Ectodermal cell (in vitro differentiated cells): ENCODE measurements at regions not wholly inside any gene's neighbourhood (a gene's known extent, or its start where the extent isn't known, plus 50 kb on each side); places are given as distances from the start of the nearest gene placed in this dataset.

Experiments
- H3K27ac ChIP-seq: 2 replicates; pipeline ENCODE4 v1.7.0; 2013; ENCODE audit warnings: mild to moderate bottlenecking, low read depth, low read length; ENCODE audit not compliant: insufficient read depth, poor library complexity, severe bottlenecking
- H3K27me3 ChIP-seq: 2 replicates; pipeline ENCODE4 v1.7.0; 2013; ENCODE audit warnings: mild to moderate bottlenecking, low read length; ENCODE audit not compliant: insufficient read depth, control insufficient read depth, poor library complexity, severe bottlenecking
- H3K36me3 ChIP-seq: one replicate; pipeline ENCODE4 v1.7.0; 2013; ENCODE audit warnings: low read length; ENCODE audit not compliant: control insufficient read depth, insufficient read depth
- H3K4me1 ChIP-seq: one replicate; pipeline ENCODE4 v1.7.0; 2013; ENCODE audit warnings: low read length; ENCODE audit not compliant: control insufficient read depth, insufficient read depth
- H3K4me3 ChIP-seq: 2 replicates; pipeline ENCODE4 v1.7.0; 2013; ENCODE audit warnings: low read depth, low read length, control low read depth; ENCODE audit not compliant: insufficient read depth
- H3K9me3 ChIP-seq: 2 replicates; pipeline ENCODE4 v1.7.0; 2013; ENCODE audit warnings: mild to moderate bottlenecking, low read length, moderate library complexity; ENCODE audit not compliant: control insufficient read depth
- WGBS, 2 experiments: methylation state at CpG; one replicate each; pipeline ENCODE4 v1.1.7; 2013; ENCODE audit warnings: missing lambda C conversion rate in 2 of 2; 5-methylcytosine and 5-hydroxymethylcytosine counted together

DNA sequence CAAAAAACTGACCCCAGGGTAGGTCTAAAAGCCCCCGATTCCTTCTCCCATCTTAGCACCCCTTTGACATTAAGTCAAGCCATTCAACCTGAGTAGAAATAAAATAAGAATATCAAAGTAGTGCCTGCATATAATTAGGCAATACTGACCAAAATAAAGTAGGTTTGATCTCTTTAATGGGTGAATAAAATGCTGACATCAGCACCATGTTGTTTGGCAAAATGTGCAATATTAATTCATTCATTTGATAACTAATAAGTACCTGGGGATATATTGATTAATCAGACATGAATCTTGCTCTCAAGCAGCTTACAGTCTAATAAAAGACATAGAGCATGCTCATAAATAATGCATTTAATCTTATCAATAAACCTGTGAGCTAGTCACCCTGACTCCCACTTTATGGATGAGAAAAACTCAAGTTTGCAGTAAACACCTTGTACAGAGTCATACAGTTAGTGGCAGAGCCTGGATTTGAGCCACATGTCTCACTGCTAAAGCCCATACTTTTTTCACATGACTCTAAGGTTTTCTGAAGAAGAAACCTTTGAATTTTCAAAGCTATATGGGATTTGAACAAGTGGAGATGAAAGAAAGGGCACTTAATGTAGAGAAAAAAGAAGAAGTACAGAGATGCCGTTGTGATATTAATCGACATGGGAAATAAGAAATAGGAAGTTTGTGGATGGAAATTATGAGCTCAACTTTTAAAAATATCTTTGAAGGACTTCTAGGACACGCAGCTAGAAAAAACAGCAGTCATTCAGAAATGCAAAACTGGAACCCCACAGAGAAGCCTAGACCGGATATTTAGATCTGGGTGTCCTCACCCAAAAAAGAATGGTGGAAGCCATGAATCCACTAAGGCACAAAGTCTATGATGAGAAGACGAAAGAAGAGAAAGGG is 183.9 kb downstream of the TOMM20 start:
- H3K4me1 ChIP-seq, result no peaks in the 10 kb centered on the region
- 92 to 95% methylated on average over 6 of the region's 6 CpGs for WGBS, 2 experiments

DNA sequence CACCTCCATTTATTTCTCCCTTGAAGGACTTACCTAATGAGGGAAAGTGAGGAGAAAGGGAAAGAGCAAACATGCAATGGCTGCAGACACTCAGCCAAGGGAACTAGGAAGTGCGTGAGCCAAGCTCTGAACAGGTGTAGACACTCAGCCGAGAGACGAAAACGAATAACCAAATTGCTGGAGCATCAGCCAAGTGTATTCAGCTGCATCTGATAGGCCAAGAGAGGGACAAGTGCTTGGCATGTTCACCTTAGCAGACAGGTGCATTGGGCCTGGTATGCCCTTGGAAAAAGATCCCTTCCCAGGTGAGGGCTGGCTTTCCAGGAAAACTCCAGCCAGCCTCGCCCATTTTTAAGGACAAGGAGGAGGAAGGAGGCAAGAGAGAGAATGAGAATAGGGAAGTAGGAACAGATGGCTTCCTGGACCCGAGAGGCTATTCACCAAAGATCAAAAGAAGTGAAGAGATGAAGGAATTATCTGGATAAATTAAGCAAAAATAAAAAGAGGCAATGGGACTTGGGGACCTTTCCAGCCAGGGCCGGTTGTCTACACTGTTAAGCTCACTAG is 184.7 kb downstream of the TOMM20 start:
- Histone ChIP-seq H3K4me3 (no peak overlapping the region), H3K9me3 (no peaks in the 10 kb centered on the region), H3K27ac (no peak overlapping the region), H3K36me3 (no peaks in the 10 kb centered on the region), H3K27me3 (no peaks in the 10 kb centered on the region), H3K4me1 (no peaks in the 10 kb centered on the region)
- 81 to 82% methylated on average over 7 of the region's 7 CpGs for WGBS, 2 experiments

More for the DNA sequence above, 183.9 kb downstream of the TOMM20 start:
- no peaks in the 10 kb centered on the region for H3K9me3 ChIP-seq
- no peak overlapping the region for H3K4me3 ChIP-seq
- H3K27me3 ChIP-seq, result no peaks in the 10 kb centered on the region
- H3K27ac ChIP-seq, result no peak overlapping the region
- H3K36me3 ChIP-seq, result no peaks in the 10 kb centered on the region

DNA sequence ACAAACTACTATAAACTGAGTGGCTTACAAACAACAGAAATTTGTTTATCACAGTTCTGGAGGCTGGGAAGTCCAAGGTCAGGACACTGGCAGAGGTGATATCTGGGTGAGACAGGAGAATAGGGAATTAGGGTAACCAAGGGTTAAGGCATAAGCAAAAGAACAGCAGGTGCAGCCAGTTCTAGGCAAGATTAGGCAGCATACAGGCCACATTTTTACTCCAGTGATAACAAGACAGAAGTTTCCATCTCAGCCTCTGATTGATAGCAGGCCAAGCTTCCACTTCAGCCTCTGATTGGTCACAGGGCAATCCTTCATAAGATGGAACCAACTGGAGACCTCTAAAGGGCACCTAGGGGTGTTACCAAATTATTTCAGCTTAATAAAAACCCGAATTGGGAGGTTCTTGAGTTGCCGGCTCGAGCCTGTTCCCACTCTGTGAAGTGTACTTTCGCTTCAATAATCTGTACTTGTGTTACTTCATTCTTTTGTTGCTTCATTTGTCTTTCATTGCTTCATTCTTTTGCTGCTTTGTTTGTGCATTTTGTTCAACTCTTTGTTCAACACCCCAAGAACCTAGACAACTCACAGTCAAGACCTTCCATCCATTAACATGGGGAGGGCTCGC is 185.6 kb downstream of the TOMM20 start:
- 95 to 98% methylated on average over 5 of the region's 5 CpGs for WGBS, 2 experiments

GRCh38 chr1:234942012-234942332 is 186.7 kb downstream of the TOMM20 start:
- Histone ChIP-seq H3K4me3 (no peak overlapping the region), H3K27me3 (no peaks in the 10 kb centered on the region), H3K27ac (no peak overlapping the region), H3K36me3 (no peaks in the 10 kb centered on the region), H3K9me3 (no peaks in the 10 kb centered on the region), H3K4me1 (no peaks in the 10 kb centered on the region)
- WGBS, 2 experiments, result 96 to 97% methylated on average over 4 of the region's 4 CpGs

More for the DNA sequence above, 185.6 kb downstream of the TOMM20 start:
- no peak overlapping the region for H3K27ac ChIP-seq
- H3K4me3 ChIP-seq, result no peak overlapping the region
- H3K27me3 ChIP-seq, result no peaks in the 10 kb centered on the region
- H3K4me1 ChIP-seq, result no peaks in the 10 kb centered on the region
- no peaks in the 10 kb centered on the region for H3K36me3 ChIP-seq
- no peaks in the 10 kb centered on the region for H3K9me3 ChIP-seq

- Histone ChIP-seq H3K9me3 (no peaks in the 10 kb centered on the region), H3K4me1 (no peaks in the 10 kb centered on the region), H3K4me3 (no peak overlapping the region), H3K27ac (no peak overlapping the region), H3K36me3 (no peaks in the 10 kb centered on the region), H3K27me3 (no peaks in the 10 kb centered on the region)
- 92 to 94% methylated on average over 3 of the region's 3 CpGs for WGBS, 2 experiments
Observed at GRCh38 chr1:234941321-234942011, 187.2 kb downstream of the TOMM20 start.

GRCh38 chr1:234940841-234941240 is 187.8 kb downstream of the TOMM20 start:
- H3K4me3 ChIP-seq, result no peak overlapping the region
- no peaks in the 10 kb centered on the region for H3K36me3 ChIP-seq
- H3K27ac ChIP-seq, result no peak overlapping the region
- no peaks in the 10 kb centered on the region for H3K4me1 ChIP-seq
- 93 to 95% methylated on average over 7 of the region's 7 CpGs for WGBS, 2 experiments
- H3K27me3 ChIP-seq, result no peaks in the 10 kb centered on the region
- H3K9me3 ChIP-seq, result no peaks in the 10 kb centered on the region

GRCh38 chr1:234938924-234939323 is 189.7 kb downstream of the TOMM20 start:
- WGBS, 2 experiments, result 71 to 80% methylated on average over 7 of the region's 7 CpGs
- Histone ChIP-seq H3K4me3 (no peak overlapping the region), H3K9me3 (no peaks in the 10 kb centered on the region), H3K27ac (no peak overlapping the region), H3K4me1 (no peaks in the 10 kb centered on the region), H3K36me3 (no peaks in the 10 kb centered on the region), H3K27me3 (no peaks in the 10 kb centered on the region)

DNA sequence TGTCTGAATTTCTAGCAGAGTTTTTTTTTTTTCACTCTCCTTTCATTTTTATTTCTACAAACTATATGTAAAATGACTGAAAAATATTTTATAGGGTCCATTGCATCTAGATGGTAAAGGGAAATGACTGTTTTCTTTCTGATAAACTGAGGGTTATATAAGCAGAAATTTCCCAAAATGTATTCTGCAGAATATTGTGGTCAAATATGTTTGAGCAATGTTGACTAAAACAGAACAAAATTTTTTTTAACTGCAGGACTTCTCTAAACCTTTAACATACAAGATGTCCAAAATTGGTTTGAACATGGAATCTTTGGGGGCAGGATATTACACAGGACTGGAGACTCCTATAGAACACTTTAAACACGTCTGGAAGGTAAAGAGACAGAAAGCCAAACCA is 190.5 kb downstream of the TOMM20 start:
- 100% methylated on average over 1 of the region's 1 CpG; no CpG with 5 or more reads in 1 of the 2 experiments for WGBS, 2 experiments

GRCh38 chr1:234936612-234937389 is 191.8 kb downstream of the TOMM20 start:
- Histone ChIP-seq H3K27ac (no peak overlapping the region), H3K27me3 (no peaks in the 10 kb centered on the region), H3K36me3 (no peaks in the 10 kb centered on the region), H3K9me3 (no peaks in the 10 kb centered on the region), H3K4me3 (no peak overlapping the region), H3K4me1 (peaks cover 10% of the 10 kb centered on the region)
- WGBS, 2 experiments, result 94 to 96% methylated on average over 5 to 7 of the region's 7 CpGs

More for the DNA sequence above, 190.5 kb downstream of the TOMM20 start:
- H3K4me3 ChIP-seq, result no peak overlapping the region
- no peaks in the 10 kb centered on the region for H3K27me3 ChIP-seq
- H3K36me3 ChIP-seq, result no peaks in the 10 kb centered on the region
- H3K27ac ChIP-seq, result no peak overlapping the region
- H3K9me3 ChIP-seq, result no peaks in the 10 kb centered on the region
- peaks cover 3% of the 10 kb centered on the region for H3K4me1 ChIP-seq
